ENCODE measurements at regions not wholly inside any gene's neighbourhood (a gene's known extent, or its start where the extent isn't known, plus 50 kb on each side); places are given as distances from the start of the nearest gene placed in this dataset.

DNA sequence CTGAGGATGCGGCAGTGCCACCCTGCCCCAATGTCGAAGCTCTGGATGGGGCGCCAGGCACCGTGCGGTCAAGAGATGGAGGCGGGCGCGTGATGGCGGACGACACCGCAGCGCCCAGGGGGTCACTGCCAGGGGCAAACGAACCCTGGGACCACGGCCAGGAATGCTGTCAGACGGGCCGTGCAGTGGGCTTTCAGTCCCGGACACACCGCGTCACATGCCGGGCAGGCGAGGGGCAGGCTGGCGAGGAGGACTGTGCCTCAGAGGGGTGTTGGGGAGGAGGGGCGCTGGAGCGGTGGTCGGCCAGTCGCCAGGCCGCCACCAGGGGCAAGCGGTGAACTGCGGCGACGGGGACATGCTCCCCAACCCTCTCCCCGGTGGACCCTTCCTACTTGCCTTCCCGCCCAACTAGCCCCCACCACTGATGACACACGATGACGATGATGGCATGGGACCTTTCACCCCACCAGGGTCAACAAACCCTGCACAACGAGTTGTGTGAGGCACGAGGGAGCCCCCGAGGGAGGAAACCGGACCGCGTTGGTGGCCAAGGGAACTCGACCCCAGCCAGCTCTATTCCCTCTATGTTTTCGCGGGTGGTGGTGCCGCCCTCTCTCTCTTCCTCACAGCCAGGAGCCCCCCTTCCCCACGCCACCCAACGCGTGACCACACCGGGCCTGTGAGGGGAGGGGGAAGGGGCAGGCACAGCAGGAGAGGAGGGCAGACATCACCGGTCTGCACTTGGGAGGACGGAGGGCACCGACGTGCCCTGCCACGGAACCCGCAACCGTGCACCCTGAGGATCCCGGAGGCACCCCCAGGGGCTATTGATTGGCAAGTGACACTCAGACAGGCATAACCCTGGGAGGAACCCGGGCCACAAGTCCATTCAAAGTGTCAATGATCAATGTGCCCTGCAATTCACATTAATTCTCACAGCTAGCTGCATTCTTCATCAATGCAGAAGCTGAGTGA, 1960.9 kb upstream of the DEFB115 start:
- H3K4me3 ChIP-seq: no peak overlapping the region
- no peaks in the 10 kb centered on the region for H3K4me1 ChIP-seq (ENCODE audit: low read depth)
- no peaks in the 10 kb centered on the region for H3K36me3 ChIP-seq (ENCODE audit: low read depth)
- ATAC-seq: no peak
- intact Hi-C loops (cut with DNase I, micrococcal nuclease): no loop called here
- TF ChIP-seq, protein P1, sequence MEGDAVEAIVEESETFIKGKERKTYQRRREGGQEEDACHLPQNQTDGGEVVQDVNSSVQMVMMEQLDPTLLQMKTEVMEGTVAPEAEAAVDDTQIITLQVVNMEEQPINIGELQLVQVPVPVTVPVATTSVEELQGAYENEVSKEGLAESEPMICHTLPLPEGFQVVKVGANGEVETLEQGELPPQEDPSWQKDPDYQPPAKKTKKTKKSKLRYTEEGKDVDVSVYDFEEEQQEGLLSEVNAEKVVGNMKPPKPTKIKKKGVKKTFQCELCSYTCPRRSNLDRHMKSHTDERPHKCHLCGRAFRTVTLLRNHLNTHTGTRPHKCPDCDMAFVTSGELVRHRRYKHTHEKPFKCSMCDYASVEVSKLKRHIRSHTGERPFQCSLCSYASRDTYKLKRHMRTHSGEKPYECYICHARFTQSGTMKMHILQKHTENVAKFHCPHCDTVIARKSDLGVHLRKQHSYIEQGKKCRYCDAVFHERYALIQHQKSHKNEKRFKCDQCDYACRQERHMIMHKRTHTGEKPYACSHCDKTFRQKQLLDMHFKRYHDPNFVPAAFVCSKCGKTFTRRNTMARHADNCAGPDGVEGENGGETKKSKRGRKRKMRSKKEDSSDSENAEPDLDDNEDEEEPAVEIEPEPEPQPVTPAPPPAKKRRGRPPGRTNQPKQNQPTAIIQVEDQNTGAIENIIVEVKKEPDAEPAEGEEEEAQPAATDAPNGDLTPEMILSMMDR (IDR thresholded peaks at IDR 0.05): no peak
- H3K9me3 ChIP-seq: peaks cover 59% of the 10 kb centered on the region
- no peak for DNase-seq

DNA sequence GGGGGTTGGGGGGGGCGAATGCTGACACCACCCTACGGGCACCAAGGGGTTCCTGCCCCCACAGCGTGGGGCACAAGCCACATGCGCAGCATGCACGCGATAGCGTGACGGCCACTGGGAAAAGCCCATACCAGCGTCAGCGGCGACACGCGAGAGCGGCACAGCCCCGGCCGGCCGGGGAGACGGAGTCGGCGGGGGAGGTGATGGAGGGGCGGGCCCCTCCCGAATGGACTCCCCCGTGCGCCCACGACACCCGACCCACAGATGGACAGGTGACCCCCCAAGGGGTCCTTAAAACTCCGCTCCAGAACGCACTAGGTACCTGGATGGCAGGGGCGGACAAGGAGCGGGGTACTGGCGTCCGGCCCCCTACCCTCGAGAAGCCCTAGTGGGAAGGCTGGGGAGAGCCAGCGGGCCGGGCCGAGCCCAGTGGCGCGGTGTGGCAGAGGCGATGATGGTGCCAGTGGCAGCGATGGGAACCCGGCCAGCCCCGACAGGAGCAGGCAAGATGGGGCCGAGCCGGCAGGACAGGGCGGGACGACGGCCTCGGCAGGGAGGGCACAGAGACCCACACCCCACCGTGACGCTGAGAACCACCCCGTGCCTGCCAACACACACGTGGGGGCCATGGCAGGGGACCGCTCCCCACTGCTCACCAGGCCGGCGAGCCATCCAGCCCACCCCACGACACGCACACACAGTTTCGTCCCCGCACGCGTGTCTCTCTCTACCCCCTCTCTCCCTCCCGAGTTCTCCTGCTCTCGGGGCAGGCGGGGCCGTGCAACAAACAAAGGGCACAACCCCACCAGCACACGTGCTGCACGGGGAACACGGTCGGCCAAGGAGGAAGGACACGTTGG, 1959.8 kb upstream of the DEFB115 start:
- H3K9me3 ChIP-seq: peaks cover 70% of the 10 kb centered on the region
- no peak for DNase-seq
- intact Hi-C loops (cut with DNase I, micrococcal nuclease): no loop called here
- no peaks in the 10 kb centered on the region for H3K4me1 ChIP-seq (ENCODE audit: low read depth)
- ATAC-seq: no peak
- no peaks in the 10 kb centered on the region for H3K36me3 ChIP-seq (ENCODE audit: low read depth)
- H3K4me3 ChIP-seq: no peak overlapping the region
- TF ChIP-seq, protein P1 (IDR thresholded peaks at IDR 0.05): no peak

DNA sequence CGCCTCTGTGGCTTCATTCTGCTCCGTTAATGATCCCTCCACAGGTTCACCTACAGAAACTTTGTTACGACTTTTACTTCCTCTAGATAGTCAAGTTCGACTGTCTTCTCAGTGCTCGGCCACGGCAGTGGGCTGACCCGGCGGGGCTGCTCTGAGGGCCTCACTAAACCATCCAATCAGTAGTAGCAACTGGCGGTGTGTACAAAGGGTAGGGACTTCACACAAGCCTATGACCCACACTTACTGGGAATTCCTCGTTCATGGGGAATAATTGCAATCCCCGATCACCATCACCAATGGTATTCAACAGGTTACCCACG, 1959.2 kb upstream of the DEFB115 start:
- Histone ChIP-seq H3K9me3 (peaks cover 74% of the 10 kb centered on the region), H3K4me3 (no peak overlapping the region), H3K4me1 (ENCODE audit: low read depth) (no peaks in the 10 kb centered on the region), H3K36me3 (ENCODE audit: low read depth) (no peaks in the 10 kb centered on the region)
- intact Hi-C loops (cut with DNase I, micrococcal nuclease): no loop called here
- no peak for DNase-seq
- TF ChIP-seq, protein P1 (IDR thresholded peaks at IDR 0.05): no peak
- no peak for ATAC-seq

DNA sequence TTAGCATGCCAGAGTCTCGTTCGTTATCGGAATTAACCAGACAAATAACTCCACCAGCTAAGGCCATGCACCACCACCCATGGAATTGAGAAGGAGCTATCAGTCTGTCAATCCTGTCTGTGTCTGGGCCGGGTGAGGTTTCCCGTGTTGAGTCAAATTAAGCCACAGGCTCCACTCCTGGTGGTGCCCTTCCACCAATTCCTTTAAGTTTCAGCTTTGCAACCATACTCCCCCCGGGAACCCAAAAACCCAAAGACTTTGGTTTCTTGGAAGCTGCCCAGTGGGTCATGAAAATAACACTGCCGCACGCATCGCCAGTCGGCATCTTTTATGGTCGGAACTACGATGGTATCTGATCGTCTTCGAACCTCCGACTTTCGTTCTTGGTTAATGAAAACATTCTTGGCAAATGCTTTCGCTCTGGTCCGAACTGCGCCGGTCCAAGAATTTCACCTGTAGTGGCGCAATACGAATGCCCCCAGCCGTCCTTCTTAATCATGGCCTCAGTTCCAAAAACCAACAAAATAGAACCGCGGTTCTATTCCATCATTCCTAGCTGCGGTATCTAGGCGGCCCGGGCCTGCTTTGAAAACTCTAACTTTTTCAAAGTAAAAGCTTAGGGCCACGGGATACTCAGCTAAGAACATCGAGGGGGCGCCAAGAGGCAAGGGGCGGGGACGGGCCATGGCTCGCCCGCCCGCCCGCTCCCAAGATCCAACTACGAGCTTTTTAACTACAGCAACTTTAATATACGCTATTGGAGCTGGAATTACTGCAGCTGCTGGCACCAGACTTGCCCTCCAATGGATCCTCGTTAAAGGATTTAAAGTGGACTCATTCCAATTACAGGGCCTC, 1958.5 kb upstream of the DEFB115 start:
- ATAC-seq (no peak), DNase-seq (no peak)
- peaks cover 80% of the 10 kb centered on the region for H3K9me3 ChIP-seq
- intact Hi-C loops (cut with DNase I, micrococcal nuclease): no loop called here
- TF ChIP-seq, protein P1 (IDR thresholded peaks at IDR 0.05): no peak
- no peaks in the 10 kb centered on the region for H3K36me3 ChIP-seq (ENCODE audit: low read depth)
- no peaks in the 10 kb centered on the region for H3K4me1 ChIP-seq (ENCODE audit: low read depth)
- no peak overlapping the region for H3K4me3 ChIP-seq
